H7 (cell line): ENCODE measurements at regions not wholly inside any gene's neighbourhood (a gene's known extent, or its start where the extent isn't known, plus 50 kb on each side); places are given as distances from the start of the nearest gene placed in this dataset.
"Not testable (repeated sequence)": the region's sequence is repeated elsewhere in the genome, so short reads cannot be mapped to it uniquely, and the experiment has no call there.

Experiments used
- DNase-seq: peaks from one replicate; pipeline ENCODE4 v3.0.0; 2012
- H3K27me3 ChIP-seq: 2 replicates; pipeline ENCODE4 v1.6.0; 2011; ENCODE audit warnings: mild to moderate bottlenecking, low read length; ENCODE audit not compliant: control insufficient read depth, insufficient read depth
- H3K36me3 ChIP-seq: replicated peaks from 2 replicates; pipeline ENCODE4 v1.5.1; 2011; ENCODE audit warnings: low read length; ENCODE audit not compliant: control insufficient read depth, insufficient read depth
- H3K4me3 ChIP-seq: 2 replicates; pipeline ENCODE4 v1.5.1; 2011; ENCODE audit warnings: low read depth, mild to moderate bottlenecking, control low read depth, low read length, moderate library complexity; ENCODE audit not compliant: insufficient read depth

- DNase-seq, result no peak
- no peaks in the 10 kb centered on the region for H3K27me3 ChIP-seq
- no peak overlapping the region for H3K4me3 ChIP-seq
These were observed 617.9 kb upstream of the CTNND2 start for GRCh38 chr5:12522116-12522515.

DNA sequence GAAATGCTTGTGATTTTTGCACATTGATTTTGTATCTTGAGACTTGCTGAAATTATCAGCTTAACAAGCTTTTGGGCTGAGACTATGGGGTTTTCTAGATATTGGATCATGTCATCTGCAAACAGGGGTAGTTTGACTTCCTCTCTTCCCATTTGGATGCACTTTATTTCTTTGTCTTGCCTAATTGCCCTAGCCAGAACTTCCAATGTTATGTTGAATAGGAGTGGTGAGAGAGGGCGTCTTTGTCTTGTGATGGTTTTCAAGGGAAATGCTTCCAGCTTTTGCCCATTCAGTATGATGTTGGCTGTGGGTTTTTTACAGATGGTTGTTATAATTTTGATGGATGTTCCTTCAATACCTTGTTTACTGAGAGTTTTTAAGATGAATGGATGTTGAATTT lies 600.7 kb upstream of the CTNND2 start:
- DNase-seq, H3K4me3 ChIP-seq, H3K27me3 ChIP-seq, H3K36me3 ChIP-seq: not testable (repeated sequence)

More at GRCh38 chr5:12522116-12522515, 617.9 kb upstream of the CTNND2 start:
- no peaks in the 10 kb centered on the region for H3K36me3 ChIP-seq

DNA sequence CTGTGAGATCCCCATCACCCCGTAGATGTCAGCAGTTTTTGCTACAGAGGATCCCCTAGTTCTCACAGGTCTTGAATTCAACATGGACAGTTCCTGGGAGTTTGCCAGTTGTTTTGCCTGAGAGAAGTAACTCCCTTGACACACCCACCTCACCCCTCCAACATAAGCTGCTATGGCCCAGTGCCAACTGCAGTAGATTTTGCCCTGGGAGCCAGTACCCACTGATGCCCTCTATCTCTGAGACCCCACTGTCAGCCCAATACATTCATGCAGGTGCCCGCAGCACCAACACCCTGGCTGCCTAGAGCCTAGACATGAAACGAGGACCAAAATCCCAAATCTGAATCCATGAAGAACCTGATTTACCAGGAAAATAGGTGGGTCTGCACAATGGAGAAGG lies 583.9 kb upstream of the CTNND2 start:
- no peak overlapping the region for H3K4me3 ChIP-seq
- no peaks in the 10 kb centered on the region for H3K27me3 ChIP-seq
- no peaks in the 10 kb centered on the region for H3K36me3 ChIP-seq
- DNase-seq, result no peak

GRCh38 chr5:12480487-12480886 lies 576.2 kb upstream of the CTNND2 start:
- H3K36me3 ChIP-seq, result no peaks in the 10 kb centered on the region
- H3K27me3 ChIP-seq, result no peaks in the 10 kb centered on the region

DNA sequence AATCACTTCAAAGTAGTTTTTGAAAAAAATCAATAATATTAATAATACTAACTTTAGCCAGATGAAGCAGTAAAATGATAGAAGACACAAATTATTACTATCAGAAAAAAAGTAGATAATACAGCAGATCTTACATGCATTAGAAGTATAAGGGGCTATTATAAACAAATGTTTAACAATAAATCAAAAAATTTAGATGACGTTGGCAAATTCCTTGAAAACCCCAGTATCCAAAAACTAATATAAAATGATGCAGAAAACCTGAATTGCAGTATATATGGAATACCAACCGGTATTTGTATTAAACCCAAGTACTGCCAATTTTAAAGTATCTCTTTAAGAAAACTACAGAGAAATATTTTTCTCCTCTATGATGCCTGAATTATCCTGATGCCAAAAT lies 573.3 kb upstream of the CTNND2 start:
- no peak for DNase-seq
- Histone ChIP-seq H3K4me3 (no peak overlapping the region), H3K27me3 (no peaks in the 10 kb centered on the region), H3K36me3 (no peaks in the 10 kb centered on the region)

More at GRCh38 chr5:12480487-12480886, 576.2 kb upstream of the CTNND2 start:
- no peak overlapping the region for H3K4me3 ChIP-seq
- DNase-seq, result no peak

DNA sequence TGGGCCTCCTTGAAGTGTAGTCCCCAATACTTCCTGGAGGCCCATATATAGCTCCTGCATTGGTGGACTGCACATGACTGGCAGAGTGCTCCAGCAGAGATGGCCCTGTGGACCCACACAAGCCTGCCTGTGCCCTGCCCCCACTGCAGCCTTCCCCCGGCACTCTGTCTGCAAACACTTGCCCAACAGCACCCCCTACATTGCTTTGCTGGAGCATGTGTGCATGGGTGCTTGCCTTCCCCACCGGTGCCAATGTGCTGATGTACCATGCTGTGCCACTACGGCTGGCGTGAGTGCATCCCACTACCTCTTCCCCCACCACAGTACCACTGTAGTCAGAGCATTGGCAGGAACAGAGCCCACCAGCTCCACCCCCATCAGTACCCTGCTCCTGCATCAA lies 563.6 kb upstream of the CTNND2 start:
- no peaks in the 10 kb centered on the region for H3K27me3 ChIP-seq
- DNase-seq, result no peak
- no peaks in the 10 kb centered on the region for H3K36me3 ChIP-seq
- no peak overlapping the region for H3K4me3 ChIP-seq

DNA sequence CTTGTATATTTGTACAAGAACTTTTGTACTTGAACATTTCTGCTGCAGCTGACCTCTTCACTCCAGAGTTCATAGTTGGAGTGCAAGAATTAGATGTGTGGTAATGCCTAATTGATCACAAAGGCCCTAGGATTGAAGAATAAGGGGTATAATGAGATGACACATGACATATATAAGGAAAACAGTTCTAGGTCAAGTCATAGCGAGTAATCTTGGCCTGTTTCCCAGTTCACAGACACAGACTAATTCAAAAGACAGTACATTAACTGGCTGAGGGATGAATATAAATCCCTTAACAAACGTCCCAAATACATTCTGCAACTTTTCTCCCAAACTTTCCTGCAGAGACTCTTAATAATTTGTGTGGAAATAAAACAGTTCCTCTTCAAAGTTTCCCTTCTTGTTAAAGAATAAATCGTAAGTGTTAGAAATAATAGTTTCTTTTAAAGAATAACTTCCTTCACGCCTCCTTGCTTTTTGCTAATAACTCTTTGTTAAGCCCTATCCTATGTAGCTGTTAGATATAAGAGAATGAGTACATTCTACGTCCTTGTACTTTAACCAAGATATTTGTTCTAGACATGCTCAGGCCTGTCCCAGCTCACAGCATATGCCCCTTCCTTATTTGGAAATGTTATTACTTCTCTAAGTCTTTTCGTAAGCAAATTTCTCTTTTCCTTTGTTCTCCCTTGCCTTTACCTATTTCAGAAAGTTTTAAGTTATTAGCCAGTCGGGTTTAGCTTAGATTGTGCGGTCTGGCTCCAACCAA lies 556.4 kb upstream of the CTNND2 start:
- Histone ChIP-seq H3K36me3 (no peaks in the 10 kb centered on the region), H3K27me3 (no peaks in the 10 kb centered on the region), H3K4me3 (no peak overlapping the region)
- DNase-seq, result no peak

GRCh38 chr5:12459326-12459725 lies 555.1 kb upstream of the CTNND2 start:
- no peaks in the 10 kb centered on the region for H3K36me3 ChIP-seq
- DNase-seq, result no peak
- no peaks in the 10 kb centered on the region for H3K27me3 ChIP-seq
- no peak overlapping the region for H3K4me3 ChIP-seq

GRCh38 chr5:12419075-12419474 lies 514.8 kb upstream of the CTNND2 start:
- no peaks in the 10 kb centered on the region for H3K36me3 ChIP-seq
- no peak for DNase-seq
- no peaks in the 10 kb centered on the region for H3K27me3 ChIP-seq
- no peak overlapping the region for H3K4me3 ChIP-seq

- Histone ChIP-seq H3K36me3 (no peaks in the 10 kb centered on the region), H3K27me3 (no peaks in the 10 kb centered on the region), H3K4me3 (no peak overlapping the region)
- no peak for DNase-seq
These were observed 509.3 kb upstream of the CTNND2 start for GRCh38 chr5:12413585-12413984.

DNA sequence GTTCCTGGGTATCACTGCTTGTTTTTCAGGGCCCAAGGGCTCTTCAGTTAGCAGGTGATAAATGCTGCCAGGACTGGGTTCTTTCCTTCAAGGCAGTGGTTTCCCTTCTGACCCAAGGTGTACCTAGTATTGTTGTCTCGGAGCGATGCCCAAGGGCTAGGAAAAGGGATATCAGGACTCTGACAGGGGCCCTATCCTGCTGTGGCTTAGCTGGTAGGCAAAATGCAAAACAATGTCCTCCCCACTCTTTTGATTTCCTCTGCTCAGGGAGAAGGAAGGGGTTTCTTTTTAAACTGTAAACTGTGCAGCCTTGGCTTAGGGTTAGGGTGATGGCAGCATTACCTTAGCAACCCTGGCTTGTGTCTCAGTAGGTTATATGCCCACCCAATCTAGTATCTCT lies 508.8 kb upstream of the CTNND2 start:
- DNase-seq, result no peak
- no peaks in the 10 kb centered on the region for H3K27me3 ChIP-seq
- H3K4me3 ChIP-seq, result no peak overlapping the region
- H3K36me3 ChIP-seq, result no peaks in the 10 kb centered on the region

DNA sequence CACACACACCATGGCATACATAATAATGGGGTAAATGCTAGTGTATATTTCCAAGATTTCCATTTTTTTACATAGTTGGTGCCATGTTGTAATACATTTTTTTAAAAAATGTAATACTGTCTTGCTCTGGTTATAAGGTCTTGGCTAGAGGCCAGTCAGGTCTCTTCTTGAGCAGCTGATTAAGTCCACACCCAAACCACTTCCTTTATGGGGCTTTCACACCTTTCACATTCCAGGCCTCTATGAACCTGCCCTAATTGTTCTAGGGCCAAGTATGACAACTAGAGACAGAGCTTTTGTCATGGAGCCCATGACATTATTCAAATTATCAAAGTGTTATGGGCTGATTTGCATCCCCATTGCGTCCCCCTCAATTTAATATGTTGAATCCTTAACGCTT lies 495.6 kb upstream of the CTNND2 start:
- H3K4me3 ChIP-seq, result no peak overlapping the region
- H3K27me3 ChIP-seq, result no peaks in the 10 kb centered on the region
- no peaks in the 10 kb centered on the region for H3K36me3 ChIP-seq
- no peak for DNase-seq

- Histone ChIP-seq H3K4me3 (no peak overlapping the region), H3K36me3 (no peaks in the 10 kb centered on the region), H3K27me3 (no peaks in the 10 kb centered on the region)
- DNase-seq, result no peak
These were observed 488.0 kb upstream of the CTNND2 start for GRCh38 chr5:12392246-12392645.

GRCh38 chr5:12385095-12385494 lies 480.8 kb upstream of the CTNND2 start:
- Histone ChIP-seq H3K36me3 (no peaks in the 10 kb centered on the region), H3K4me3 (no peak overlapping the region), H3K27me3 (no peaks in the 10 kb centered on the region)
- DNase-seq, result no peak

GRCh38 chr5:12384005-12384404 lies 479.8 kb upstream of the CTNND2 start:
- H3K27me3 ChIP-seq, result no peaks in the 10 kb centered on the region
- no peak overlapping the region for H3K4me3 ChIP-seq
- no peaks in the 10 kb centered on the region for H3K36me3 ChIP-seq
- DNase-seq, result no peak

- DNase-seq, result no peak
- Histone ChIP-seq H3K4me3 (no peak overlapping the region), H3K27me3 (no peaks in the 10 kb centered on the region), H3K36me3 (no peaks in the 10 kb centered on the region)
These were observed 463.7 kb upstream of the CTNND2 start for GRCh38 chr5:12367973-12368372.
